IPS-20b (cell line): ENCODE measurements at regions not wholly inside any gene's neighbourhood (a gene's known extent, or its start where the extent isn't known, plus 50 kb on each side); places are given as distances from the start of the nearest gene placed in this dataset.

Experiments
- H3K27ac ChIP-seq: one replicate; pipeline ENCODE4 v1.5.1; 2013; ENCODE audit warnings: low read length
- H3K27me3 ChIP-seq: 2 replicates; pipeline ENCODE4 v1.6.1; 2013; ENCODE audit warnings: mild to moderate bottlenecking, low read length, inconsistent platforms; ENCODE audit not compliant: insufficient read depth
- H3K36me3 ChIP-seq: 2 replicates; pipeline ENCODE4 v1.6.1; 2013; ENCODE audit warnings: low read depth, mild to moderate bottlenecking, inconsistent platforms, low read length, moderate library complexity; ENCODE audit not compliant: insufficient read depth
- H3K4me1 ChIP-seq: 2 replicates; pipeline ENCODE4 v1.6.1; 2013; ENCODE audit warnings: mild to moderate bottlenecking, control low read depth, inconsistent platforms, low read length, moderate library complexity; ENCODE audit not compliant: insufficient read depth
- H3K4me3 ChIP-seq: 2 replicates; pipeline ENCODE4 v1.5.1; 2013; ENCODE audit warnings: mild to moderate bottlenecking, low read length, inconsistent platforms
- H3K9ac ChIP-seq: 2 replicates; pipeline ENCODE4 v1.6.1; 2013; ENCODE audit warnings: low read depth, mild to moderate bottlenecking, inconsistent platforms, low read length, moderate library complexity
- H3K9me3 ChIP-seq: 2 replicates; pipeline ENCODE4 v1.6.1; 2013; ENCODE audit warnings: mild to moderate bottlenecking, low read depth, low read length, inconsistent platforms; ENCODE audit not compliant: insufficient read depth

DNA sequence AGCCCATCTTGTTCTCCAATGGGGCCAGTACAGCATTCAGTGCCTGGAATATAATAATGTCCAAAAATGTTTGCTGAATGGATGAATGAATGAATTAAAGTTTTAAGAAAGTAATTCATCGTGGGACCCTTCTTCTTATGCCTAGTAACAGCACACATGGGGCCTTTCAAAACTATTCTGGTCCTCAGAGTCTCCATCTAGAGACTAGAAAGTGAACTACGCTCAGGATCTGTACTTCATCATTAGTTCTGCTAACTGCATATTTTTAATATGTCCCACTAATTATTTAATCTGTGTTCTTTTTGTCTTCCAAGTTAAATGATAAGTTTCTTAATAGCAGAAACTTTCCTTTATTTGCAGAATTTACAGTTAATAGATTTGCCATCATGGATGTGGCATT, 172.5 kb downstream of the SMAD2 start:
- peaks cover 3% of the 10 kb centered on the region for H3K9me3 ChIP-seq
- no peaks in the 10 kb centered on the region for H3K4me1 ChIP-seq
- H3K36me3 ChIP-seq = no peaks in the 10 kb centered on the region

DNA sequence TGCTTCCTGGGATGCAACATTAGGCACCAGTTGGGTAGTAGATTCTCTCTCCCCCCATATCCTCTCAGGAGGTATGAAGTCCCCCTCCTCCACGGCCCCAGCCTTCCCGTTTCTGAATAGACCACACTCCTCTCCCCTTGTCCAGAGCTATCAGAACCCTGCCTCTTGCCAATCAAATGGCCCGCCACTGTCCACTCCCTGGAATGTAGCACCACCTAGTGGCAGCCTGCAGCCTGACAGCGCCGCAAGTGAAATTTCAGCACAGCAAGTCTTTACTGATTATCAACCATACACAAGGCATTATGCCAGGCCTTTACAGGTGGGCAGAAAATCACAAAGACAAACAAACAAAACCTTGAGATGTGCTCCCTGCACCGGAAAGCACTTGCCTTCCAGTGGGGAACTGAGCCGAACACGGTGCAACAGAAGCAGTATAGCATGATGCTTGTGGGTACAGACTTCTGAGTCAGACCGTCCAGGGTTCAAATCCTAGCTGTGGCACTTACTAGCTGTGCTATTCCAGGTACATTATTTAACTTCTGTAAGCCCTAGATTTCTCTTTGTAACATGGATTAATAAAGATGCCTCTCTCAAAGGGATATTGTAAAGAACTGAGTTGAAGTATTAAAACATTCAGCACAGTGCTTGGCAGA, 174.0 kb downstream of the SMAD2 start:
- Histone ChIP-seq H3K9me3 (peaks cover 3% of the 10 kb centered on the region), H3K4me1 (no peaks in the 10 kb centered on the region), H3K27me3 (no peaks in the 10 kb centered on the region), H3K27ac (no peak overlapping the region), H3K4me3 (no peak overlapping the region), H3K36me3 (no peaks in the 10 kb centered on the region), H3K9ac (no peak overlapping the region)

More for the DNA sequence above, 172.5 kb downstream of the SMAD2 start:
- Histone ChIP-seq H3K27ac (no peak overlapping the region), H3K4me3 (no peak overlapping the region), H3K9ac (no peak overlapping the region), H3K27me3 (no peaks in the 10 kb centered on the region)

DNA sequence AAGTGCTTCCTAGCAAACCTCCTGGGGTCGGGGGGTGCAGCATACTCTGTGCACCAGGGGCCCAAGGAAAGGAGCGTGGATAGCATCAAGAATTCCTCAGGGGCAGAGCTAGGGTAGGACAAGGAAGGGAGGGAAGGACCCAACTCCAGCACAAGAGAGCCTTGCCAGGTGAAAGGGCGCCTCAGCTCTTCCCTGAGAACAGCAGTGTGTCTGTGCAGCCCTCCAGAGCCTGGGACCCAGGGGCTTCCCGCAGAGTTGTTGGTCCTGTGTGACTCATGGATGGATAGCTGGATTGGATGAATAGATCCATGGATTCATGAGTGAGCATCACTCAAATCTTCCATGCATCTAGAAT, 175.4 kb downstream of the SMAD2 start:
- Histone ChIP-seq H3K9me3 (no peaks in the 10 kb centered on the region), H3K36me3 (no peaks in the 10 kb centered on the region), H3K27ac (no peak overlapping the region), H3K4me3 (no peak overlapping the region), H3K27me3 (no peaks in the 10 kb centered on the region), H3K9ac (no peak overlapping the region), H3K4me1 (no peaks in the 10 kb centered on the region)

DNA sequence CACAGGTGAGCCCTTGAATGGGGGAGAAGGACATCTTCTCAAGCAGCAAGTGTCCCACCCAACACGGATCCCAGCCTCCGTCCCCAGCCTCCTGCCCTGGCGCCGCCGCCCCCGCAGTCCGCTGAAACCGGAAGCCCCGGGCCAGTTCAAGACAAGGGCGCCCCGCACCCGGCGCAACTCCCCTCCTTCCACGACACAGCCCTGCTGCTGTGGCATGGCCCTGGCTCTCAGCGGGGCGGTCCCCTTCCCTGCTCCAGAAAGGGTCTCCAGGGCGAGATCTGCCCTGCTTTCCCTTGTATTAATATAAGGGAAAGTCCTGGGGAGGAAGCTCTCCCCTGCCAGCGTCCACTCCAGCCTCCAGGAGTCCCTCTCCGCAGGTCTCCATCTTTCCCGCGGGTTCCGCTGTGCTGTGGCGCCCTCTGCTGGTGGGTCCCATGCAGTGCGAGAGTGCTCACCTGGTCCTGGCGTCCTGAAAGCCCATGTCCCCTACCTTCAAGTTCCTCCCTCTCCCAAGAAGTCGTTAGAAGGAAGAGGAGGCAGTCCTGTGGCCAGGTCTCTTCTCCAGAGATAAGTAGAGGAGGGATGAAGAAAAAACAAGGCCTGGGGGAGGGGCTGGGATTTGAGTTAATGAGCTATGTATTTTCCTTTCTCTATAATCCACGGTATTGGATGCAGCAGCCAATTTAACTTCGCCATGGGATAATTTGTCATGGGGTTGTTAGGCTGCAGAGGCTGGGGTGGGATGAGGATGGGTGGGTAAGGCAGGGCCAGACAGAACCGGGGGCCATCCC, 176.0 kb downstream of the SMAD2 start:
- H3K27me3 ChIP-seq = no peaks in the 10 kb centered on the region
- H3K36me3 ChIP-seq = no peaks in the 10 kb centered on the region
- H3K9me3 ChIP-seq = no peaks in the 10 kb centered on the region
- no peak overlapping the region for H3K9ac ChIP-seq
- H3K4me1 ChIP-seq = no peaks in the 10 kb centered on the region
- H3K27ac ChIP-seq = no peak overlapping the region
- no peak overlapping the region for H3K4me3 ChIP-seq

DNA sequence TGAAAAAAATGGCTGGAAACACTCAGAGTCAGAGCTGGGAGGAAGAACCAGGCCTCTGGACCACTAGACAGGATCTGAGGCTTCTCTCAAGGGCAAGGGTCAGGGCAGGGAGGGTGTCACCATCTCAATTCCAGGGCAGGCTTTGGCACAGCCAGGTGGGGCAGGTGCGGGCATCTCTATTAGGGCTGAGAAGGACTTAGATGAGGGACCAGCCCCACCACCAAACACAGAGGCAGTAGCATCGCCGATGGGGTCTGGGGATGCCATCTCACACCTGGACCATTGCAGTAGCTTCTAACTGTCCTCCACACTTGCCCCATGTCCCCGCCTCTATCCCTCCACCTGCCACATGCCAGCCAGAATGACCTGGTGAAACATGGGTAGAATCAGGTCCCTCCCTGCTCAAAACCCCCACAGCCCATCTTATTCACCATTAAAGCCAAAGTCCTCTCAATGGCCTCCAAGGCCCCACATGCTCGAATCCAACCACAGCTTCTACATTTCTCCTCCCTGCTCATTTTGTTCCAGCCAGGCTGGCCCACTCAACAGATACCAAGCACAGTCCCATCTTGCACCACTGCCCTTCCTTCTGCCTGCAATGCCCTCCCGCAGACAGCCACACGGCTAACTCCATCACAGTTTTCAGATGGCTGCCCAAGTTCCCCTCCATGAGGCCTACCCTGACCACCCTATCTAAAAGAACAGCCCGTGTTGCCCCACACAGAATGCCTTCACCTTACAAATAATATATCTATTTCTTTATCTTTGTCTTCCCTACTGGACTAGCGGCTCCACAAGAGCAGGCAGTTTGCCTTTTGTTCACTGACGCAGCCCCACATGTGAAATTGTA, 177.4 kb downstream of the SMAD2 start:
- Histone ChIP-seq H3K27me3 (peaks cover 9% of the 10 kb centered on the region), H3K4me1 (no peaks in the 10 kb centered on the region), H3K4me3 (no peak overlapping the region), H3K9ac (no peak overlapping the region), H3K9me3 (no peaks in the 10 kb centered on the region), H3K36me3 (no peaks in the 10 kb centered on the region), H3K27ac (no peak overlapping the region)

DNA sequence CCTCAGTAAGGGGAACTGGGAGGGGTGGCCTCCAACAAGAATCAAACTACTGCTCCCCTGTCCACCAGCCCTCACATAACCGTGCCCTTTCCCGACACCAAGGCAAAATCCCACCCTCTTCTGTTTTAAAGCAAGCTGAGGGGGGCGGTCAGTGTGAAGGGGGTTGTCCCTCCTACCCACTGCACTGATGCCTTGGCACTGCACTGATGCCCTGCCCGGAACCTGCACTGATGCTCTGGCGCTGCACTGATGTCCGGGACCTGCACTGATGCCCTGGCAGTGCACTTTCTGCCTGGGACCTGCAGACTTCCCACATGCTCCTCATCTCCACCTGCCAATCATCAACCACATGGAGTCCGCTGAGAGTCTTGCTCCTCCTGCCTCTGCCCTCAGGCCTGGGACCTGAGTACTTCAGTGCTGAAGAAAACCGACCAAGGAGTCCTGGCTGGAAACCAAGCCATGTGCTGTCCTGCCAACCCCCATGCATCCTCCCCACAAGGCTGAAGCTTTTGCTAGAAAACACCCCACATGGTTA, 179.5 kb downstream of the SMAD2 start:
- H3K36me3 ChIP-seq = no peaks in the 10 kb centered on the region
- no peak overlapping the region for H3K9ac ChIP-seq

DNA sequence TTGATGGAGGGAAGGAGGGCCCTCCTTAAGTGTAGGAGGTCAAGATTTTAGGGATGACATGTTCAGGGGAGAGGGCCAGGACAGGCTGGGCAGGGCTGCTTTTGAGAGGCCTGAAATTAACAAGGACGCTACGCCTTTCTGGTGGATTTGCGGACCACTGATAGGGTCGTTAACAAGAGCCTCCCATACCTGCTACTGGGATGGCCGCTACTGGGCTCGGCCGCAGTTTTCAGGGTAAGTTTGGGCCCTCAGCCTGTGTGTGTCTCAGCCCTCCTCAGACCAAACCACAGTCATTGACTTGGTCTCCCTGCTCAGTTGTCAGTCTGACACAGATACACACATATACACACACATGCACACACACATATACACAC, 180.9 kb downstream of the SMAD2 start:
- Histone ChIP-seq H3K9me3 (no peaks in the 10 kb centered on the region), H3K27me3 (peaks cover 13% of the 10 kb centered on the region), H3K4me1 (no peaks in the 10 kb centered on the region; the same call in 1 of the 2 replicates), H3K9ac (no peak overlapping the region), H3K4me3 (no peak overlapping the region), H3K27ac (no peak overlapping the region), H3K36me3 (no peaks in the 10 kb centered on the region)

More for the DNA sequence above, 179.5 kb downstream of the SMAD2 start:
- H3K27ac ChIP-seq = no peak overlapping the region
- no peak overlapping the region for H3K4me3 ChIP-seq
- H3K9me3 ChIP-seq = no peaks in the 10 kb centered on the region
- peaks cover 13% of the 10 kb centered on the region for H3K27me3 ChIP-seq
- H3K4me1 ChIP-seq = no peaks in the 10 kb centered on the region; the same call in 1 of the 2 replicates

DNA sequence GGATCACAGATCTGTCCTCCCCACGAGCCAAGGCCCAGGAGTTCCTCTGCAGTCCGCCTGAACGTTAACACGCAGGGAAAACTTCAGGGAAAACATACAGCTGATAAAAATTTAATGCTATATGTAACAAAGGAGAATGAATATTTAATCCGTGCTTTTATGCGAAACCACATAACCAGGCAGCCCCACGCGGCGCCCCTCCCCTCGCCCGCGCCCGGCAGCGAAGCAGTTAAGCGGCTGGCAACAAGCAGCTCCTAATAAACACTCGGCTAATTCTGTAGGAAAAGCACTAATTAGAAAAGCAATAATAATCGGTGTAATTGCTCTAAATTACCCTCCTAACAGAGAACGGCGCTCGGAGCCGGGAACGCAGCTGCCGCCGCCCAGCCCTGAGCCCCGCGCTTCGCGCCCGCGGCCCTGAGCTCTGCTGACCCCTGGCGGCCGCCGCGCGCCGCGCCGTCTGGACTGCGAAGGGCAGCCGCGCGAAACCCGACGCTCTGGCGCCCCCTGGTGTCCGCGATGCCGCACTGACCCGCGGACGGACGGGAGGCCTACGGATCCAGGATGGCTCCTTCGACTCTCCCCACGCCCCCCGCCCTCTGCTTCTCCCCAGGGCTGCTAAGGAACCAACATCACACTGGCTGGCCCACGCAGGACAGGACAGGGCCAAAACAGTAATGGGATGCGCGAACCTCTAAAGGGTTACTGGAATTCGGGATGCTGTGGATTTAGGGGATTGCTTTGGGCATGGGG, 181.4 kb downstream of the SMAD2 start:
- Histone ChIP-seq H3K9ac (peak overlapping the region; percentile 12; the same call in 1 of the 2 replicates), H3K4me3 (peak overlapping the region; percentile 57; the same call in 1 of the 2 replicates), H3K9me3 (no peaks in the 10 kb centered on the region), H3K27me3 (peaks cover 13% of the 10 kb centered on the region), H3K4me1 (no peaks in the 10 kb centered on the region; the same call in 1 of the 2 replicates), H3K27ac (no peak overlapping the region), H3K36me3 (no peaks in the 10 kb centered on the region)

DNA sequence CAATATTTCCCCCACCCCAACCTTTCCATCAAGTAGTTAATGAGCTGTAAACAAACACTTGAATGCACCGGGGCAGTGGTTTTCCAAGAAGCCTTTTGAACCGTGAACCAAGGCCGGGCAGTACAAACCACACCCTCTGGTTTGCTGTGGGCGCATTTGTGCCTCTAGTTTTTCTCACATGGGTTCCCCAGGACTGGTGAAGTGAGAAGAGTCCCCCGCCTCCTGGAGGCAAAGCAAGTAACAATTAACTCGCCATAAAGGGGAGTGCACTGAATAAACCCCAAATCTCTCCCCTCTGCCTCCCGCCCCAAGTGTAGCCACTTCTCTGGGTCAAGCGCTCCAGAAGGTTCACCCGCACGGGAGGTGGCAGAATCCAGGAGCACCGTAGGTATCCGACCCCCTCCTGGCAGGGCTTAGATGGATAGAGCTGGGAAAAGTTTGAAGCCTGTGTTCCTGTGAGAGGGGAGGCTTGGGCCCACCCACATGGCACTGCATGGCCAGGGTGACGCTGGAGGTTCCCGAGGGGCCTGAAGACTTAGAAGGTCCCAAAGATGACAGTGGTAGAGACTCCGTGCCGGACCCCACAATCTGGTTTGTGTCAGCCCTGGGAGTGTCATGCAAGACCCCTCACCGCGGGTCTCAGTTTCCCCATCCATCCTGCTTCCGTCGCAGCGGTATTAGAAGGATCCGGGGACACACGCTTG, 182.2 kb downstream of the SMAD2 start:
- Histone ChIP-seq H3K9ac (no peak overlapping the region; the same call in 1 of the 2 replicates), H3K27ac (no peak overlapping the region), H3K36me3 (no peaks in the 10 kb centered on the region), H3K4me3 (peak overlapping the region; percentile 57; the same call in 1 of the 2 replicates), H3K27me3 (peaks cover 13% of the 10 kb centered on the region), H3K9me3 (no peaks in the 10 kb centered on the region), H3K4me1 (no peaks in the 10 kb centered on the region; the same call in 1 of the 2 replicates)

DNA sequence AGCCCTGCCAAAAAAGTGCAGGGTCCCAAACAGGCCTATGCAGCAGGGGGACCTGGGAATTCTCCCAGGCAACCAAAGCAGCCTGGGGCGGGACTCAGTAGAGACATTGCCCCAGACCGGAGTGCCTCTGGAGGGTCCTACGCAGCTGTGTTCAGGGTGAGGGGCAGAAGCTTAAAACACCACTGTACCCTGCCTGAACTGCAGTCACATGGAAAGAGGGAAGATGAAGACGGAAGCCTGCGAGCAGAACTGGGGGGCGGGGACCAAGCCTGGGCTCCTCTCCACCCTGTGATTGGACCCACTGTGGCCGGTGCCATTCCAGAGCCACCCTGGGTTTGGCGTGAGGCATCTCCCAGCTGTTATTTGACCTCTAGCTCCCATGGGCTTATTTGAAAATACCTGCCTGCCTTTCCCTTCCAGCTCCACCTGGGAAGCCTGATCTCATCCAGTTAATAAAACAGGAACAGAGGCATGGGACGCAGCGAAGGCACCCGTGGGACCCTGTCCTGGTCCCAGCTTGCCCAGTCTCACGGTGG, 183.1 kb downstream of the SMAD2 start:
- Histone ChIP-seq H3K9ac (no peak overlapping the region), H3K4me1 (no peaks in the 10 kb centered on the region; the same call in 1 of the 2 replicates), H3K4me3 (no peak overlapping the region), H3K9me3 (no peaks in the 10 kb centered on the region), H3K27ac (no peak overlapping the region), H3K27me3 (peaks cover 13% of the 10 kb centered on the region), H3K36me3 (no peaks in the 10 kb centered on the region)
